ENCODE measurements at regions not wholly inside any gene's neighbourhood (a gene's known extent, or its start where the extent isn't known, plus 50 kb on each side); places are given as distances from the start of the nearest gene placed in this dataset.

DNA sequence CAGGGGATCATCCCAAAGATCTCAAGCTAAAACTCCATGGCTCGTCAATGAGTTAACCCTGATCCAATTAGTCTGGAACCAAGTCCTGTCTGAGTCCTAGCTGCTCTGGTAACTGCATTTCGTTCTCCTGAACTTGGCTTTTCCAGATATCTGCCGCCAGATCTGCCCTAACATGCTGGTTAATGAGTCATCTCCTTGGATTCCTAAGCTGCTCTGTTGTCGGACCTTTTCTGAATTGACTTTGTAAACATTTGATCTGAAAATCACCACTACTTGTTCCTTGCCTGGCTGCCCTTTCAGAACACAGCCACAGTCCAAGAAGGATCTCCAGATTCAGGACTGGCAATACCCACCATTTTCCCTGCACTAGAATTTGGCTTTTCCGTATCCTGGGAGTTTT, 473.0 kb downstream of the ZSWIM6 start:
- in situ Hi-C loops (cut with HindIII; ENCODE audit: low sequenced_read_pairs), result no loop called here
- DNase-seq (ENCODE audit: low read depth), result peak; percentile 80
- TF ChIP-seq, protein P1, sequence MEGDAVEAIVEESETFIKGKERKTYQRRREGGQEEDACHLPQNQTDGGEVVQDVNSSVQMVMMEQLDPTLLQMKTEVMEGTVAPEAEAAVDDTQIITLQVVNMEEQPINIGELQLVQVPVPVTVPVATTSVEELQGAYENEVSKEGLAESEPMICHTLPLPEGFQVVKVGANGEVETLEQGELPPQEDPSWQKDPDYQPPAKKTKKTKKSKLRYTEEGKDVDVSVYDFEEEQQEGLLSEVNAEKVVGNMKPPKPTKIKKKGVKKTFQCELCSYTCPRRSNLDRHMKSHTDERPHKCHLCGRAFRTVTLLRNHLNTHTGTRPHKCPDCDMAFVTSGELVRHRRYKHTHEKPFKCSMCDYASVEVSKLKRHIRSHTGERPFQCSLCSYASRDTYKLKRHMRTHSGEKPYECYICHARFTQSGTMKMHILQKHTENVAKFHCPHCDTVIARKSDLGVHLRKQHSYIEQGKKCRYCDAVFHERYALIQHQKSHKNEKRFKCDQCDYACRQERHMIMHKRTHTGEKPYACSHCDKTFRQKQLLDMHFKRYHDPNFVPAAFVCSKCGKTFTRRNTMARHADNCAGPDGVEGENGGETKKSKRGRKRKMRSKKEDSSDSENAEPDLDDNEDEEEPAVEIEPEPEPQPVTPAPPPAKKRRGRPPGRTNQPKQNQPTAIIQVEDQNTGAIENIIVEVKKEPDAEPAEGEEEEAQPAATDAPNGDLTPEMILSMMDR (IDR thresholded peaks at IDR 0.05; ENCODE audit: low read depth, low read length, missing control alignments), result no peak
- no peak overlapping the region for H3K4me3 ChIP-seq (ENCODE audit: low read depth, low read length)

DNA sequence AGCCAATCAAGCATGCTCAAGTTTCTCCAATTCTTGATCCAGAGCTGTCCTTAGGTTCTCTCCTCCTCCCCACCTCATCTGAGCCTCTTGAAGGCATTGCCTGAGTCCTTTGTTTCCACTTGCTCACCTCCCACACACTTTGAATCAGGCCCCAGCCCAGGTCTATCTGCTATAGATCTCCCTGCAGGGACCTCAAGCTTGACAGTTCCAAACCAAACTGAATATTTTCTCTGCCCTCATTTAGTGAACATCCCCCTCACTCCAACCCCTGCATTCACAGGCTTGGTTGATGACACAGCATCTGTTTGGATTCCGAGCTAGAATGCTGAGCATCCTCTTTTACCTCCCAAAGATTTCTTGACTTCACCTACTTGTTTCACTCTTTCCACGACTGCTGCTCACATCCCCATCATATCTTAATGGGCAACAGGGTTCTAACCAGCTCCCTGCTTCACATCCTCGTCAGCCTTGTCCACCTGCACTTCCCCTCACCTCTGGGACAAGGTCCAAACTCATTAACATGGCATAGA, 474.5 kb downstream of the ZSWIM6 start:
- TF ChIP-seq, protein P1 (IDR thresholded peaks at IDR 0.05; ENCODE audit: low read depth, low read length, missing control alignments), result no peak
- no peak overlapping the region for H3K4me3 ChIP-seq (ENCODE audit: low read depth, low read length)
- in situ Hi-C loops (cut with HindIII; ENCODE audit: low sequenced_read_pairs), result no loop called here
- DNase-seq (ENCODE audit: low read depth), result no peak

DNA sequence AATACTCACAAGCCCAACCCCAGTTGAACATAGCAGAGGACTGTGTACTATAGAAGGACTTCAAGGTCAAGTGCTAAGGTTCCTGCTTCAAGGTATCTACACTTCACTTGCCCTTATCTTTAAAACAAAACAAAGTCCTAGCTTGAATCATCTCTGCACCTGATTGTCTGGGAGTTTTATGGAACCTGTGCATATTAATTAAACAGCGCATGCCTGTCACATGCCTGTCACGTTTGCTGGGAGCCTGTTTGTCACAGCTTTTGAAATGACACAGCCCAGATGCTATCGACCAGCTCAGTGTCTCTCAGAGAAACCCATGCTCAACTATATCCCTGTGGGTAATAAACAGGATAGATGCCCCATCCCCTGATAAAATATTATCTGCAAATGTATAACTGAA, 476.0 kb downstream of the ZSWIM6 start:
- no peak overlapping the region for H3K4me3 ChIP-seq (ENCODE audit: low read depth, low read length)
- in situ Hi-C loops (cut with HindIII; ENCODE audit: low sequenced_read_pairs), result no loop called here
- DNase-seq (ENCODE audit: low read depth), result no peak
- TF ChIP-seq, protein P1 (IDR thresholded peaks at IDR 0.05; ENCODE audit: low read depth, low read length, missing control alignments), result no peak

DNA sequence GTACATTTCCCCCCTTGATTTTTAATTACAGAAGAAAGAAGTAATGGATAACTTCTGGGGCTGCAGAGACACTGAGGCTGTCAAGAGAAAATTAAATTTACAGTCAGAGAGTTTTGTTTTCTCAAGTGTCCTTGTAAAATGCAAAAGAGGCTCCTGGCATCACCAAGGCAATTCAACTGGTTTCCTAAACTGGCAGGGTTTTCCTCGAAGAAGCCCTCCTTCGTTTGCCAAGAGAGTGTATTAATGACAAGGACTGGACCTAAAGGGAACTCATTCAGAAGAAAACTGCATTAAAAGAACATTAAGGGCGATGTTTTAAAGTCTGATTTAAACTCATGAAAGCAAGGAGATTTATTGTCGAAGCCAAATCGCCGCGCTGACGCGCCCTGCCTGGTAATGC, 476.9 kb downstream of the ZSWIM6 start:
- DNase-seq (ENCODE audit: low read depth), result no peak
- in situ Hi-C loops (cut with HindIII; ENCODE audit: low sequenced_read_pairs), result no loop called here
- H3K4me3 ChIP-seq (ENCODE audit: low read depth, low read length), result no peak overlapping the region
- TF ChIP-seq, protein P1 (IDR thresholded peaks at IDR 0.05; ENCODE audit: low read depth, low read length, missing control alignments), result no peak

DNA sequence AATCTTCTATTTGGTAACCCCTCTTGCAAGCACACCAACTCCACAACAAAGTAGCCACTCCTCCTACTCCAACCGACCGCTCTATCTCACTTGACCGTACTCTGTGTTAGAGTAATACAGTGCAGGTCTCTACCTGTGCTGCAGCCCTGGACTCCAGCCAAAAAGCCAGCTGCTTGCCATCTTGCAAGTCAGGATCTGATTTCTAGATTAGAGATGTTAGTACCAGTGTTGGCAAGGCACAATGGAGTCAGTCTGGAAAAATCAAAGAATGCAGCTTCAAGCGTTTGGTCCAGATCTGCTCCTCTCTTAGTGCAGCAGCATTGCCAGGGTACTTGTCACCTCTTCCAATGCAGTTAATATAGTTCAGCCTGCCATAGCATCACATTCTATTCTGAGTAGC, 477.6 kb downstream of the ZSWIM6 start:
- H3K4me3 ChIP-seq (ENCODE audit: low read depth, low read length), result no peak overlapping the region
- in situ Hi-C loops (cut with HindIII; ENCODE audit: low sequenced_read_pairs), result no loop called here
- DNase-seq (ENCODE audit: low read depth), result no peak
- TF ChIP-seq, protein P1 (IDR thresholded peaks at IDR 0.05; ENCODE audit: low read depth, low read length, missing control alignments), result no peak

DNA sequence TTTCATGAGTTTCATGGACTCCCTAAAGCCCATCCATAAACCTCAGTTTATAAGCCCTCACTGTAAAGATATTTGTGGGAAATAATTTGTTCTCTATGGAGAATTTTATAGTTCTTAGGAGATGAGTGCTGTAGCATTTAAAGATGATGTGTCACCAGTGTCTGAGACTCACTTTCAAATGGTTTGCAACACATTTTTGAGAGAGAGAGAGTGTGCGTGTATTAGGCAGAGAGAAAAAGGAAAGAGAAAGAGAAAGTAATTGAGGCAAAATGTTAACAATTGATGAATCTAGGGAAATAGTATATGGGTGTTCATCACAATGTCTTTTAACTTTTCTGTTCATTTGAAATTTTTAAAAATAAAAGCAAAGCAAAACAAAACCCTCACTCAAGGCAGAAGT, 479.0 kb downstream of the ZSWIM6 start:
- DNase-seq (ENCODE audit: low read depth), result no peak
- TF ChIP-seq, protein P1 (IDR thresholded peaks at IDR 0.05; ENCODE audit: low read depth, low read length, missing control alignments), result no peak
- H3K4me3 ChIP-seq (ENCODE audit: low read depth, low read length), result no peak overlapping the region
- in situ Hi-C loops (cut with HindIII; ENCODE audit: low sequenced_read_pairs), result no loop called here

DNA sequence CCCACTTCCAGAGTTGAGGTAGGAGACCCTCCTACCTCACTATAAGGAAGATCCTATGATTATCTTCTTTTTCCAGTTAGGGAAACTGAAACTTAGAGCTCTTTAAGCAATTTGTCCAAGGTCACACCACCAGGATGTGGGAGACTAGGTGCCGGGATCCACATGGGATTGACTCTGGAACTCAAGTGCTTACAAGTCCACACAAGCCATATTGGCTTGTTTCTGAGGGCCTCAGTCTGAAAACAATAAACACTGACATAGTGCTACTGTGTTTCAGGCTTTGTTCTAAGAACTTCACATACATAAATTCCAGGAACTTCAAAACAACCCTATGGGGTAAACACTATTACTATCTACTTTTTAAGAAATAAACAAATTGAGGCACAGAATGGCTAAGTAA, 481.3 kb downstream of the ZSWIM6 start:
- H3K4me3 ChIP-seq (ENCODE audit: low read depth, low read length), result no peak overlapping the region
- in situ Hi-C loops (cut with HindIII; ENCODE audit: low sequenced_read_pairs), result no loop called here
- no peak for DNase-seq (ENCODE audit: low read depth)
- TF ChIP-seq, protein P1 (IDR thresholded peaks at IDR 0.05; ENCODE audit: low read depth, low read length, missing control alignments), result no peak
